Endodermal cell (in vitro differentiated cells): ENCODE measurements at regions not wholly inside any gene's neighbourhood (a gene's known extent, or its start where the extent isn't known, plus 50 kb on each side); places are given as distances from the start of the nearest gene placed in this dataset.

Source experiments
- DNase-seq: peaks from one replicate; pipeline ENCODE4 v3.0.0-alpha.2; 2017
- H3K27ac ChIP-seq: 2 replicates; pipeline ENCODE4 v1.5.1; 2013; ENCODE audit warnings: mild to moderate bottlenecking, low read depth, low read length, moderate library complexity
- H3K27me3 ChIP-seq: 2 replicates; pipeline ENCODE4 v1.6.1; 2013; ENCODE audit warnings: mild to moderate bottlenecking, low read length, moderate library complexity; ENCODE audit not compliant: insufficient read depth, control insufficient read depth, poor library complexity, severe bottlenecking
- H3K36me3 ChIP-seq: 2 replicates; pipeline ENCODE4 v1.7.0; 2013; ENCODE audit warnings: mild to moderate bottlenecking, low read length, moderate library complexity; ENCODE audit not compliant: control insufficient read depth, insufficient read depth
- H3K4me1 ChIP-seq: one replicate; pipeline ENCODE4 v1.7.0; 2013; ENCODE audit warnings: low read length; ENCODE audit not compliant: control insufficient read depth, insufficient read depth
- H3K4me3 ChIP-seq: 2 replicates; pipeline ENCODE4 v1.5.1; 2013; ENCODE audit warnings: mild to moderate bottlenecking, low read length, moderate library complexity
- H3K9ac ChIP-seq: 2 replicates; pipeline ENCODE4 v1.6.1; 2013; ENCODE audit warnings: mild to moderate bottlenecking, low read length, moderate library complexity; ENCODE audit not compliant: poor library complexity, severe bottlenecking; ENCODE audit errors: extremely low read depth
- H3K9me3 ChIP-seq: 2 replicates; pipeline ENCODE4 v1.6.1; 2013; ENCODE audit warnings: mild to moderate bottlenecking, low read length, moderate library complexity; ENCODE audit not compliant: control insufficient read depth
- H3K27ac Mint-ChIP-seq: 2 replicates; pipeline ENCODE4 v1.8.0; 2020; ENCODE audit warnings: mixed read lengths
- H3K27me3 Mint-ChIP-seq: 2 replicates; pipeline ENCODE4 v1.8.0; 2021; ENCODE audit warnings: mild to moderate bottlenecking, mixed read lengths; ENCODE audit not compliant: insufficient read depth
- H3K36me3 Mint-ChIP-seq: 2 replicates; pipeline ENCODE4 v1.8.0; 2020; ENCODE audit warnings: low read depth, mixed read lengths
- H3K4me1 Mint-ChIP-seq: 2 replicates; pipeline ENCODE4 v1.8.0; 2020; ENCODE audit warnings: mixed read lengths
- H3K4me3 Mint-ChIP-seq: 2 replicates; pipeline ENCODE4 v1.8.0; 2020; ENCODE audit warnings: mild to moderate bottlenecking, moderate library complexity, mixed read lengths
- H3K9me3 Mint-ChIP-seq: 2 replicates; pipeline ENCODE4 v1.8.0; 2020; ENCODE audit warnings: mild to moderate bottlenecking, mixed read lengths
- CTCF ChIP-seq: fragments of 200-600 bp; sonication (generic); conservative IDR thresholded peaks from 2 replicates; pipeline ENCODE4 v1.5.0; 2021; ENCODE audit warnings: antibody characterized with exemption, mild to moderate bottlenecking
- WGBS, 2 experiments: methylation state at CpG; one replicate each; pipeline versions ENCODE4 v1.1.5 to v1.1.7; 2013; ENCODE audit warnings: missing lambda C conversion rate in 2 of 2, mixed read lengths in 1 of 2; ENCODE audit not compliant: insufficient coverage in 1 of 2, insufficient read length in 1 of 2; 5-methylcytosine and 5-hydroxymethylcytosine counted together

GRCh38 chr14:84036840-84037239 is 1493.1 kb upstream of the FLRT2 start:
- H3K36me3 ChIP-seq: no peaks in the 10 kb centered on the region
- DNase-seq: no peak
- Mint-ChIP-seq H3K27me3 (no peaks in the 10 kb centered on the region), H3K4me3 (no peak overlapping the region), H3K27ac (no peak overlapping the region), H3K36me3 (no peaks in the 10 kb centered on the region), H3K9me3 (no peaks in the 10 kb centered on the region), H3K4me1 (no peaks in the 10 kb centered on the region)
- WGBS, 2 experiments: 100% methylated on average over 1 of the region's 1 CpG; no CpG with 5 or more reads in 1 of the 2 experiments
- no peaks in the 10 kb centered on the region for H3K4me1 ChIP-seq
- no peaks in the 10 kb centered on the region for H3K27me3 ChIP-seq
- no peaks in the 10 kb centered on the region for H3K9me3 ChIP-seq
- no peak overlapping the region for H3K9ac ChIP-seq
- TF ChIP-seq CTCF: no peak
- H3K27ac ChIP-seq: no peak overlapping the region
- H3K4me3 ChIP-seq: no peak overlapping the region

- Mint-ChIP-seq H3K4me1 (no peaks in the 10 kb centered on the region), H3K27me3 (no peaks in the 10 kb centered on the region), H3K27ac (no peak overlapping the region), H3K9me3 (no peaks in the 10 kb centered on the region), H3K36me3 (no peaks in the 10 kb centered on the region), H3K4me3 (no peak overlapping the region)
- WGBS, 2 experiments: 95 to 100% methylated on average over 4 of the region's 4 CpGs
- H3K4me1 ChIP-seq: no peaks in the 10 kb centered on the region
- H3K4me3 ChIP-seq: no peak overlapping the region
- no peaks in the 10 kb centered on the region for H3K36me3 ChIP-seq
- no peaks in the 10 kb centered on the region for H3K9me3 ChIP-seq
- no peak overlapping the region for H3K9ac ChIP-seq
- no peaks in the 10 kb centered on the region for H3K27me3 ChIP-seq
- no peak for TF ChIP-seq CTCF
- H3K27ac ChIP-seq: no peak overlapping the region
- no peak for DNase-seq
These were observed 1492.4 kb upstream of the FLRT2 start for GRCh38 chr14:84037593-84037992.

- Mint-ChIP-seq H3K4me1 (peaks cover 11% of the 10 kb centered on the region), H3K4me3 (no peak overlapping the region), H3K27me3 (no peaks in the 10 kb centered on the region), H3K9me3 (no peaks in the 10 kb centered on the region), H3K27ac (no peak overlapping the region), H3K36me3 (no peaks in the 10 kb centered on the region)
- no peak for TF ChIP-seq CTCF
- peaks cover 3% of the 10 kb centered on the region for H3K4me1 ChIP-seq
- H3K27ac ChIP-seq: no peak overlapping the region
- no peak overlapping the region for H3K9ac ChIP-seq
- H3K9me3 ChIP-seq: no peaks in the 10 kb centered on the region
- no peak overlapping the region for H3K4me3 ChIP-seq
- DNase-seq: no peak
- no peaks in the 10 kb centered on the region for H3K27me3 ChIP-seq
- 100% methylated on average over 1 to 3 of the region's 3 CpGs for WGBS, 2 experiments
- H3K36me3 ChIP-seq: no peaks in the 10 kb centered on the region
These were observed 1489.8 kb upstream of the FLRT2 start for GRCh38 chr14:84040101-84040500.
